HEK293 (cell line): ENCODE measurements at regions not wholly inside any gene's neighbourhood (a gene's known extent, or its start where the extent isn't known, plus 50 kb on each side); places are given as distances from the start of the nearest gene placed in this dataset.

ENCODE experiments used
- KLF16 ChIP-seq: fragments of 450-650 bp; formaldehyde crosslinking; IDR thresholded peaks from 2 replicates; pipeline ENCODE4 v1.5.1; 2017; ENCODE audit warnings: missing biosample characterization, missing genetic modification characterization
- SP2 ChIP-seq: fragments of 450-650 bp; formaldehyde crosslinking; IDR thresholded peaks from 2 replicates; pipeline ENCODE4 v1.5.1; 2016; ENCODE audit warnings: missing biosample characterization, missing genetic modification characterization
- YY1 ChIP-seq: fragments of 450-650 bp; formaldehyde crosslinking; IDR thresholded peaks from 2 replicates; pipeline ENCODE4 v1.5.1; 2018; ENCODE audit warnings: missing biosample characterization, missing genetic modification characterization
- ZBTB11 ChIP-seq: fragments of 450-650 bp; formaldehyde crosslinking; conservative IDR thresholded peaks from 2 replicates; pipeline ENCODE4 v1.5.1; 2016; ENCODE audit warnings: low read depth, missing biosample characterization, missing genetic modification characterization
- ZBTB8A ChIP-seq: fragments of 450-650 bp; formaldehyde crosslinking; IDR thresholded peaks from 2 replicates; pipeline ENCODE4 v1.5.1; 2016; ENCODE audit warnings: missing biosample characterization, missing genetic modification characterization
- ZNF19 ChIP-seq: fragments of 450-650 bp; formaldehyde crosslinking; IDR thresholded peaks from 2 replicates; pipeline ENCODE4; 2016; ENCODE audit warnings: missing biosample characterization, missing genetic modification characterization, low read depth
- ZNF362 ChIP-seq: fragments of 450-650 bp; formaldehyde crosslinking; IDR thresholded peaks from 2 replicates; pipeline ENCODE4 v1.5.1; 2016; ENCODE audit warnings: missing biosample characterization, missing genetic modification characterization
- ZNF530 ChIP-seq: fragments of 450-650 bp; formaldehyde crosslinking; IDR thresholded peaks from 2 replicates; pipeline ENCODE4 v1.5.1; 2016; ENCODE audit warnings: low read depth, missing biosample characterization, missing genetic modification characterization
- ZNF768 ChIP-seq: fragments of 450-650 bp; formaldehyde crosslinking; IDR thresholded peaks from 2 replicates; pipeline ENCODE4 v1.5.1; 2018; ENCODE audit warnings: missing biosample characterization, mild to moderate bottlenecking, missing genetic modification characterization
- TF ChIP-seq, protein P1 (sequence below): fragments of 450-650 bp; formaldehyde crosslinking; IDR thresholded peaks from 2 replicates; pipeline ENCODE4 v1.5.1; 2016; ENCODE audit warnings: missing biosample characterization, missing genetic modification characterization

DNA sequence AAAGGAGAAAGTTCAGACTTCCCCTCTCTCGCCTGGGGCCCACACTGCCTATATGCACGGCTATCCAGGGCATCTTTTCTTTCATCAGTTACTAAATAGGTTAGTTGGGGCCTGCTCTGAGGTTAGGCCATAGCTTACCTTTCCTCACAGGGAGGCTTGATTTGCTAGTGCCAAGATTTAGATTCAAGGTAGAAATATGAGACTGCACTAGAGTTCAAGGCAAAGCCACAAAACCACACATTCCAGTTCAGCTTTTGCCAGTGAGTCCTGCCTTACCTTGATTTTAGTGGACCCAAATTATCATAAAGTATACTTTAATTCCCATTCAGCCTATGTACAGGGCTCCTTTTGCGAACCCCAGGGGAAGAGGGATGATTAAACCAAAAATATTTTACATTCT, 762.8 kb downstream of the PDHA2 start:
- TF ChIP-seq YY1 (tag by site-specific recombination): no peak
- no peak for TF ChIP-seq ZNF530 (tag by site-specific recombination)
- TF ChIP-seq ZNF19: no peak
- TF ChIP-seq, protein P1, sequence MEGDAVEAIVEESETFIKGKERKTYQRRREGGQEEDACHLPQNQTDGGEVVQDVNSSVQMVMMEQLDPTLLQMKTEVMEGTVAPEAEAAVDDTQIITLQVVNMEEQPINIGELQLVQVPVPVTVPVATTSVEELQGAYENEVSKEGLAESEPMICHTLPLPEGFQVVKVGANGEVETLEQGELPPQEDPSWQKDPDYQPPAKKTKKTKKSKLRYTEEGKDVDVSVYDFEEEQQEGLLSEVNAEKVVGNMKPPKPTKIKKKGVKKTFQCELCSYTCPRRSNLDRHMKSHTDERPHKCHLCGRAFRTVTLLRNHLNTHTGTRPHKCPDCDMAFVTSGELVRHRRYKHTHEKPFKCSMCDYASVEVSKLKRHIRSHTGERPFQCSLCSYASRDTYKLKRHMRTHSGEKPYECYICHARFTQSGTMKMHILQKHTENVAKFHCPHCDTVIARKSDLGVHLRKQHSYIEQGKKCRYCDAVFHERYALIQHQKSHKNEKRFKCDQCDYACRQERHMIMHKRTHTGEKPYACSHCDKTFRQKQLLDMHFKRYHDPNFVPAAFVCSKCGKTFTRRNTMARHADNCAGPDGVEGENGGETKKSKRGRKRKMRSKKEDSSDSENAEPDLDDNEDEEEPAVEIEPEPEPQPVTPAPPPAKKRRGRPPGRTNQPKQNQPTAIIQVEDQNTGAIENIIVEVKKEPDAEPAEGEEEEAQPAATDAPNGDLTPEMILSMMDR: no peak
- TF ChIP-seq ZBTB8A (tag by site-specific recombination): no peak
- no peak for TF ChIP-seq ZBTB11
- TF ChIP-seq ZNF362: no peak
- no peak for TF ChIP-seq SP2 (tag by site-specific recombination)
- no peak for TF ChIP-seq KLF16 (tag by site-specific recombination)
- TF ChIP-seq ZNF768 (tag by site-specific recombination): no peak
